GM21526 (cell line): ENCODE measurements at regions not wholly inside any gene's neighbourhood (a gene's known extent, or its start where the extent isn't known, plus 50 kb on each side); places are given as distances from the start of the nearest gene placed in this dataset.

ENCODE experiments used
- ATAC-seq: cut with Tn5 transposase; IDR thresholded peaks from one replicate; pipeline ENCODE4 v1.9.1; 2021; ENCODE audit warnings: moderate library complexity; ENCODE audit not compliant: unreplicated experiment, low FRiP score

DNA sequence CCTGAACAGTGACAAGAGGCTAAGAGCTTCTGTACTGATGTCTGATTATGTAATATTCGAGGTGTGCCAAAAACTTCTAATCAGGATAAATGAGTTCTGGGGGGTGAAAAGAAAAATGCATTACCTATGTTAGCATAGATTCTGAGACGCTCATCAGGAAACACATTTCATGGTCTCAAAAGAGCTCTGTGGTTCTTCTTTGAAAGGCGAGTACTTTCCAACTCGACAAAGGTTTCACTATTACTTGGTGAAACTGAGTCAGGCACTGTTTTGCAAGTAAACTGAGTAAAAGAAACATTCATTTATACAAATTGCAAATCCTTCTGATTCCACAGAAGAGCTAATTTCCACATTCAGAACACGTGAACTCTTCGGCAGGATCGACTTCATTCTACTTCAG lies 523.2 kb downstream of the GATA3 start:
- ATAC-seq = no peak

- no peak for ATAC-seq
Measured at GRCh38 chr10:8581521-8582225, 527.2 kb downstream of the GATA3 start.

GRCh38 chr10:8583096-8583495 lies 528.6 kb downstream of the GATA3 start:
- no peak for ATAC-seq

DNA sequence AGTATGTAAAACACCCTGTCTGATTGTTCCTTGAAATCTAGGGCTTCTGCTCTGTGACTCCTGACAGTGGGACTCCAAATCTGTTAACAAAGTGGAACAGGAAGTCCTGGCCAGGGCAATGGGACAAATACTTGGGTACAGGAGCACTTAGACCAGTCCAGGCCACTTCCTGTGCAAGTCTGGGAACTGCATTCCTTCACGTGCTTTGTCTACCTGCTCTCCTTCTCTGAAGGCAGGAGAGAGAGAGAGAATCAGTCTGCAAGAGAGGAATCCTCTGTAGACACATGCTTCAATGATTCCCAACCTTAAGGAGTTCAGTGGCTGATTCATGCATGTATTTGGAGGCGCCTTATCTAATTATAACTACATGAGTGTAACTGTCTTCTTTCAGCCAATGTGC lies 530.2 kb downstream of the GATA3 start:
- ATAC-seq = no peak

DNA sequence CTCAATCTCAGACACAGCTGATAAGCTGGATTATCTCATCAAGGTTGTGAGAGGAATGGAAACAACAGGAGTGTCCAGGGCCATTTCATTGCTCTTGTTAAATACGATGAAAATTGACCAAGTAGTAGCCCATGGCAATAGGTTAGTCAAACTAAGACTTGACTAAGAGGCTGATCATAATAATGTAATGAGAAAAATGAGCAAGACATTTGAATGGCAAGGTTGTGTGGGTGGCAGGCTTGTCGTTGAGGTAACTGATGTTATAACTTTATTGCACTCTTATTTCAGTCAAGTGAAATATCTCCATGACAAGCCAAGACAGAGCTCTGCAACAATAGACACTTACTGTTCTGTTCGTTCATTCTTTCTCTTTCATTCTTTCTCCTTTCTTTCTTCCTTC lies 532.0 kb downstream of the GATA3 start:
- no peak for ATAC-seq

- ATAC-seq = no peak
Measured at GRCh38 chr10:8588135-8588534, 533.6 kb downstream of the GATA3 start.

GRCh38 chr10:8590518-8590917 lies 536.0 kb downstream of the GATA3 start:
- no peak for ATAC-seq

DNA sequence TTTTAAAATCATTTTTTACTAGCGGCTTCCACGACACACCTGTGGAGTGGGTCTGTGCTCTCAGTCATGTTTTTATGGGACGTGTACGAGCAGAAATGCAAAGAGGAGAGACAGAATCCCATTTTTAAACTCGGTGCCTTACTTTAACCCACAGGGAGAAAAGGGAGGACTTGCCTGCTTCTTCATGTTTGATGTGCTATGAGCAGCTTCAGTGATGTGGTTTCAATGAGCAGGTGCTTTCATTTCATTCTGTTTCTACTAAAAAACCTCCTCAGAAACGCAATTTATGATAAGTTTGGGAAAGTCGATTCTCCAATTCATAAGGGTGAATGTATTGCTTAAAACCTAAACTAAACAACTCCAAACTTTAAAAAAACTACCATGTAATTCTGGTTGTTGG lies 537.2 kb downstream of the GATA3 start:
- ATAC-seq = no peak

GRCh38 chr10:8594176-8594575 lies 539.7 kb downstream of the GATA3 start:
- ATAC-seq = no peak

DNA sequence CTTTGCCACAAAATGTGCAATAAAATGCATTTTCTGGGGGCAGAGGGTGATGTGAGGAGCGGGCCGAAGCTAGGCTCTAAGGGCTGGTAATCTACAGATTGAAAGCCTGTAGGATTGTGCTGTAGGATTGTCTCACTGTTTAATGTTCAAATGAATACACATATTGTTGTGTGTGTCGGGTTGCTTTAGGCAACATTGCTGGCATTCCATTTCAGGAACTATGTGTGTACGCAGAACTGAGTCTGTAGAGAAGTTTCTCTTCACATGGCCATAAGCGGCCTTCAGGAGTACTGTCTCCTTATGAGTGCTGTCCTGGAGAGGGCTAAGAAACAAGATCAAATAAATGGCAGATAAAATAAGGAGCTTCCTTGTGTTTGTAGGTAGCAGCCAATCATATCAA lies 540.2 kb downstream of the GATA3 start:
- ATAC-seq = no peak

DNA sequence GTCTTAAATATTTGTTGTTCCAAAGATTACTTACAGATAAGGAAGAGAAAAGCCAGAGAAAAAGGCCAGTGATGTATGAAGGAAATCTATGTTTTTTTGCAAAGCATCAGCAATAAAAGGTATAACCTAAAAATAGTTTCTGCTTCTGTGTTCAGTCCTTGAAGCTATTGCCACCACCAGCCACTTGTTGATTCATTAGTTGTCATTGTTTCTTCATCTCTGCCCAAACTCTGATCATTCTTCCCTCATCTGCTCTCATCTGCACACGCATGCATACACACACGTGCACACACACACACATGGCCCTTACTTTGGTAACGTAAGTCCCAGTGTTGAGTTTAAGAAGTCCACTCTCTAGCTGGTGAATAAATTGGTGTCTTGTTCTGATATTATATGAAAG lies 540.7 kb downstream of the GATA3 start:
- ATAC-seq = no peak

DNA sequence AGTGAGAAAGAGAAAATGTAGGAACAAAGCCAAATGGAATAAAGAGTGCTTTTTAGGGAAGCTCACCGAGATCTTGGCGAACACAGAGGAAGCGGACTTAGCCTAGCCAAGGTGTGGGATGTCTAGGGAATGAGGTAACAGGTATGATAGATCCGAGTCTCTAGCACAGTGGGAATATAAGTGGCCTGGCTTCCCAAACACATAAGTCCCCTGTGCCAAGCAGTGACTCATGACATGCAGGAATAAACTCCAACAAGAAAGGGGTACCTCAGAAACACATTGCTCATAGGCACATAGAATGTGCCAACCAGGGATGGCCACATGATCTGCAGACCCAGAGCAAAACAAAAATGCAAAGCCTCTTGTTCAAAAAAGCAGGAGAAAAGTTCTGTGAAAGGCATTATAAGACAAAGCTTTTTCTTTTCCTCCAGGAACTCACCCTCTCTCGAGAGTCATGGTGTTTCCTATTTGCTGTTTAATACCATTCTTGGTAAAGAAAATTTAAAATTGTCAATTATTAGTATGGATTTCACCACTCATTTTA lies 542.5 kb downstream of the GATA3 start:
- ATAC-seq = no peak

DNA sequence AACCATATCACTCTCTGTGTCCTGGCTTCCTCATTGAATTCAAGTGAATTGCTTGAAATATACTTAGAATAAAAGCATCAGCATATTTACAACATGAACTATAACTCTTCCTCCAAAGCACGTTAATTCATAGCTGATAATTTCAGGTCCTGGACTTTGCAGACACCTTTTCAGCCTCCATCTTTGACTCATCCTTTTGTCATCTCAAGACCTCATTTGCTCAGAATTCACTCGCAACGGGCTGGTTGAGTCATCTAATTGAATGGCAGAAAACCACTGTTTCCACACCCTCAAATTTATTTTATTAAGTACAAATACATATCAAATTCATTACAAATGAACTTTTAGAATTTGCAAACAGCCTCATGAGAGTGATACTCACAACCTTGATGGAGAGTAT lies 545.7 kb downstream of the GATA3 start:
- no peak for ATAC-seq

GRCh38 chr10:8602821-8603220 lies 548.3 kb downstream of the GATA3 start:
- no peak for ATAC-seq

DNA sequence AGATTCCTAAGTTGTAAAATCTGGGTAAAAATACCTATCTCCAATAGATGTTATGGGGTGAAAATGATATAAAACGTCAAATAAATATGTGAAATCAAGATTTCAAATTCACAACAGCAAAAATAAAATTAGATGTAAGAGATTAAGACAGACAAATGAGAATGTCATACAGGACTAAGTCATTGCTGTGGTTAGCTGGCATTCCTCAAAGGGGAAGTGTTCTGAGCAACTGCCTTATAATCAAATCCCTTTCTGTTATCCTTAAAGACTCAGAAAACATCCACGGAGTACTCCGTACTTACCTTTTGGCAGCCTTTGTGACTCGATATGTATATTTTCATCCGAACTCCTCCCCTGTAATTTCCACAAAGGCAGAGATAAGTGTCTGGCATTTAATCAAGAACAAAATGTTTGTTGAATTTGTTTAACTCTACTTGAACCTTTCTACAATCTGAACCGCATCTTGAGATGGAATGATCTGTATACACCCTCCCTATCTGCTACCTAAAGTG lies 559.6 kb downstream of the GATA3 start:
- no peak for ATAC-seq

DNA sequence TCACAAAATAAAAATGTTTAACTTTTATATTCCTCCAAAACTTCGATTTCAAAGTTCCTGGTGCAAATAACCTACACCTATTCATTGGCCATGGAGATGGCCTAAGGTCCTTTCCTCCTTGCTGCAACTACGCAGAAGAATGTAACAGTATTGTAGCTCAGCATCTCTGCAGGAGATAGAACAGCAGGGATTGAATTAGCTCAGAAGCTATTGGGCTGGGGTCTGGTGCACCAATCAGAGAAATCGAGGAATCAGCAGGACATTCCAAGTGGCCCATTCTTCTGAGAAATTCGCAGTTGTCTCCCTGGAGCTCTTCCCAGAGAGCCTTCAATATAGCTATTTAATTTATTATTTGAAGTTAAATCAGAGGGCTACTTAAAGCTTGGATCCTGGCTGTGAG lies 560.6 kb downstream of the GATA3 start:
- no peak for ATAC-seq

DNA sequence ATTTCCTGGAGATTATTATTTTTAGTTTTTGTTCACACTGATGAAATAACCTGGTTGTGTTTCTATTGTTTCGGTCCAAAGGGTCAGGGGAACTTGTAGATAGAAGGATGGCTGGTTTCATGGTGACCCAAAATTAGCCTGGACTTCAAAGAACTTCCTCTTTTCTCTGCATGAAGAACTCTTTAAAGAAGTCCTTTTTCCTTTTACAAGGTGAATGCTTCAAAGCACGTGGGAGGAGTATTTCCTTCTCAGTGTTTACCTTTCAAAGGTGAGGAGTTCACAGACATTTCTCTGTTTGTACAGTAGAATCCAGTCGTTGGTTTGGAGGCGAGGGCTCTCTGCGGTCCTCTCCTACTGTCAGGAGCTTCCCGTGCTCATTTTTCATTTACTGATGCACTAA lies 561.7 kb downstream of the GATA3 start:
- no peak for ATAC-seq

GRCh38 chr10:8617792-8618191 lies 563.3 kb downstream of the GATA3 start:
- ATAC-seq = no peak

- no peak for ATAC-seq
Measured at GRCh38 chr10:8618834-8619233, 564.3 kb downstream of the GATA3 start.

GRCh38 chr10:8628351-8628750 lies 573.9 kb downstream of the GATA3 start:
- ATAC-seq = no peak

DNA sequence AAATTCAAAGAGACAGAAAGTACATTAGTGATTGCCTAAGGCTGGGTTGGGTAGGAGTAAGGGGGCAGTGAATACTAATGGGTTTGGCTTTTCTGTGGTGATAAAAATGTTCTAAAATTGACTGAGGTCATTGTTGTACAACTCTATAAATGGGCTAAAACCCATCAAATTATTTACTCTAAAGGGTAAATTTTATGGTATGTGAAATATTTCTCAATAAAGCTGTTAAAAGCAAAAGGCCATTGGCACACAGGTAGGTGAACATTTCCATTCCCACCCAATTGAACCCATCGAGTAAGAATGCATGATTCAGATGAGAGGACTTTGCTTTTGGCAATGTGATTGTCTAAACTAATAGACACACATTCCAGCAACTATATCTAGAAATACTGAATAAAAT lies 579.4 kb downstream of the GATA3 start:
- ATAC-seq = no peak

GRCh38 chr10:8636371-8636770 lies 581.9 kb downstream of the GATA3 start:
- no peak for ATAC-seq

GRCh38 chr10:8637640-8638039 lies 583.2 kb downstream of the GATA3 start:
- ATAC-seq = no peak
